Gastroesophageal sphincter (tissue), 4 donors: ENCODE measurements at regions not wholly inside any gene's neighbourhood (a gene's known extent, or its start where the extent isn't known, plus 50 kb on each side); places are given as distances from the start of the nearest gene placed in this dataset.

ENCODE experiments used
- ATAC-seq: fragments of 150-250 bp; one replicate; pipeline ENCODE4 v1.9.1; 2016; ENCODE audit warnings: mild to moderate bottlenecking, moderate library complexity
- H3K27ac ChIP-seq, 4 donors: fragments of 200-600 bp; sonication (generic) in 3 of 4; 1 replicate in 3 of 4; 2 replicates in 1 of 4; pipeline ENCODE4 v1.5.1; 2016 to 2019
- H3K27me3 ChIP-seq: fragments of 200-600 bp; sonication (generic); one replicate; pipeline ENCODE4 v1.5.1; 2019
- H3K36me3 ChIP-seq, 2 donors: fragments of 200-600 bp; sonication (generic); one replicate each; pipeline ENCODE4 v1.5.1; 2019; ENCODE audit warnings: control low read depth in 1 of 2
- H3K4me1 ChIP-seq, 3 donors: fragments of 200-600 bp; sonication (generic); 1 replicate in 2 of 3; 2 replicates in 1 of 3; pipeline ENCODE4 v1.5.1; 2016 to 2019; ENCODE audit warnings: control low read depth in 2 of 3
- H3K4me3 ChIP-seq, 2 donors: fragments of 200-600 bp; sonication (generic); one replicate each; pipeline ENCODE4 v1.5.1; 2019; ENCODE audit warnings: mild to moderate bottlenecking in 1 of 2, moderate library complexity in 1 of 2
- H3K9me3 ChIP-seq, 3 donors: fragments of 200-600 bp; sonication (generic); one replicate each; pipeline ENCODE4 v1.5.1; 2017 to 2019; ENCODE audit warnings: control low read depth in 2 of 3
- EP300 ChIP-seq: sonication (generic); formaldehyde crosslinking; IDR thresholded peaks from one replicate; pipeline ENCODE4 v1.6.1; 2017; ENCODE audit warnings: antibody characterized with exemption, mild to moderate bottlenecking
- POLR2A ChIP-seq, 2 donors: fragments of 450-650 bp; IDR thresholded peaks; one replicate each; pipeline ENCODE4 v1.6.1; 2017; ENCODE audit warnings: antibody characterized with exemption in 2 of 2, mild to moderate bottlenecking in 2 of 2, moderate library complexity in 1 of 2
- POLR2AphosphoS5 ChIP-seq: sonication (generic); formaldehyde crosslinking; IDR thresholded peaks from one replicate; pipeline ENCODE4 v1.6.1; 2017; ENCODE audit warnings: antibody characterized with exemption
- WGBS, 2 donors: methylation state at CpG; one replicate each; pipeline ENCODE4 v1.1.5; 2018; ENCODE audit warnings: low coverage in 1 of 2; 5-methylcytosine and 5-hydroxymethylcytosine counted together
- TF ChIP-seq, protein P1 (sequence below), 4 experiments: fragments of 200-600 bp in 2 of 4; fragments of 450-650 bp in 2 of 4; sonication (generic) in 1 of 4; IDR thresholded peaks; one replicate each; pipeline ENCODE4 v1.5.1; 2017 to 2019; ENCODE audit warnings: antibody characterized with exemption in 4 of 4, mild to moderate bottlenecking in 2 of 4, moderate library complexity in 2 of 4

DNA sequence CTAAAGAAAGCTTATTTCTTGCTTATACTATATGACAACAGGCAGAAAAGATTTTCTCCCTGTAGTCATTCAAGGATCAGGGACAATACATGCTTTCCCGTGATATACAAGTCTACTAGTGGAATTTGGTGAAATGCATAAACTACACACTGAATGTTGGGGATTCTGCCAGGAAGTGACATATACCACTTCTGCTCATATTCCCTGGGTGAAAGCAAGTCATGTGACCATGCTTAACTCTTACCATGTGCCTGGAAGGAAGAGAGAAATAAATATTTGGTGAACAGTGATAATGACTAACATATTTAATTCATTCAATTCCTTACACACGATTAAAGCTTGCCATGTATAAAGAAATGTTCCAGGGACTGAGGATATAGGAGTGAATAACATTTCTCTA is 534.6 kb downstream of the PPARGC1A start:
- Histone ChIP-seq H3K4me1 (no peaks in the 10 kb centered on the region), H3K36me3 (no peaks in the 10 kb centered on the region), H3K9me3 (no peaks in the 10 kb centered on the region), H3K27me3 (no peaks in the 10 kb centered on the region), H3K27ac (no peak overlapping the region), H3K4me3 (no peak overlapping the region)
- 49 to 73% methylated on average over 2 of the region's 2 CpGs for WGBS, 2 donors
- TF ChIP-seq POLR2A (IDR thresholded peaks at IDR 0.05) (no peak), POLR2AphosphoS5 (no peak), EP300 (no peak)
- TF ChIP-seq, protein P1, sequence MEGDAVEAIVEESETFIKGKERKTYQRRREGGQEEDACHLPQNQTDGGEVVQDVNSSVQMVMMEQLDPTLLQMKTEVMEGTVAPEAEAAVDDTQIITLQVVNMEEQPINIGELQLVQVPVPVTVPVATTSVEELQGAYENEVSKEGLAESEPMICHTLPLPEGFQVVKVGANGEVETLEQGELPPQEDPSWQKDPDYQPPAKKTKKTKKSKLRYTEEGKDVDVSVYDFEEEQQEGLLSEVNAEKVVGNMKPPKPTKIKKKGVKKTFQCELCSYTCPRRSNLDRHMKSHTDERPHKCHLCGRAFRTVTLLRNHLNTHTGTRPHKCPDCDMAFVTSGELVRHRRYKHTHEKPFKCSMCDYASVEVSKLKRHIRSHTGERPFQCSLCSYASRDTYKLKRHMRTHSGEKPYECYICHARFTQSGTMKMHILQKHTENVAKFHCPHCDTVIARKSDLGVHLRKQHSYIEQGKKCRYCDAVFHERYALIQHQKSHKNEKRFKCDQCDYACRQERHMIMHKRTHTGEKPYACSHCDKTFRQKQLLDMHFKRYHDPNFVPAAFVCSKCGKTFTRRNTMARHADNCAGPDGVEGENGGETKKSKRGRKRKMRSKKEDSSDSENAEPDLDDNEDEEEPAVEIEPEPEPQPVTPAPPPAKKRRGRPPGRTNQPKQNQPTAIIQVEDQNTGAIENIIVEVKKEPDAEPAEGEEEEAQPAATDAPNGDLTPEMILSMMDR (IDR thresholded peaks at IDR 0.05): no peak
- no peak for ATAC-seq

DNA sequence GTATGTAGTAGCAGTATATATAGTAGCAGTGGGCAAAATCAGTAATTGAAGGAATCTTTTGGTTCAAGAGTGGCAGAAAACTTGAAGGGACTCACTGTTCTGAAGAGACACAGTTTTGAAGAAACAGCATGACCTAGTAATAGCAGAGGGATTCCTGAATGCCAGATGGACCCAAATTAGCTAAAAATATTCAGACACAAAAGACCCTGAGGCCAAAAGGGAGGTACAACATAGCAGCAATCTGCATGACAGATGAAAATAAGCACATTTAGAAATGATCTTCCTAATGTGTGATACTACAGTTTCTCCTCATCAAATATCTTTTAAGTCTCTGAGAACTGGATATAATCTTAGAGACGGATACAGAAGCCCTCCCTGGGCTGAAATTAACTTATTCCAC is 536.6 kb downstream of the PPARGC1A start:
- ATAC-seq: no peak
- no peaks in the 10 kb centered on the region for H3K9me3 ChIP-seq
- no peaks in the 10 kb centered on the region for H3K36me3 ChIP-seq
- no peaks in the 10 kb centered on the region for H3K4me1 ChIP-seq
- WGBS, 2 donors: 71 to 89% methylated on average over 1 of the region's 1 CpG
- no peaks in the 10 kb centered on the region for H3K27me3 ChIP-seq
- no peak overlapping the region for H3K4me3 ChIP-seq
- H3K27ac ChIP-seq: no peak overlapping the region
- TF ChIP-seq, protein P1 (IDR thresholded peaks at IDR 0.05): no peak
- no peak for TF ChIP-seq POLR2AphosphoS5

DNA sequence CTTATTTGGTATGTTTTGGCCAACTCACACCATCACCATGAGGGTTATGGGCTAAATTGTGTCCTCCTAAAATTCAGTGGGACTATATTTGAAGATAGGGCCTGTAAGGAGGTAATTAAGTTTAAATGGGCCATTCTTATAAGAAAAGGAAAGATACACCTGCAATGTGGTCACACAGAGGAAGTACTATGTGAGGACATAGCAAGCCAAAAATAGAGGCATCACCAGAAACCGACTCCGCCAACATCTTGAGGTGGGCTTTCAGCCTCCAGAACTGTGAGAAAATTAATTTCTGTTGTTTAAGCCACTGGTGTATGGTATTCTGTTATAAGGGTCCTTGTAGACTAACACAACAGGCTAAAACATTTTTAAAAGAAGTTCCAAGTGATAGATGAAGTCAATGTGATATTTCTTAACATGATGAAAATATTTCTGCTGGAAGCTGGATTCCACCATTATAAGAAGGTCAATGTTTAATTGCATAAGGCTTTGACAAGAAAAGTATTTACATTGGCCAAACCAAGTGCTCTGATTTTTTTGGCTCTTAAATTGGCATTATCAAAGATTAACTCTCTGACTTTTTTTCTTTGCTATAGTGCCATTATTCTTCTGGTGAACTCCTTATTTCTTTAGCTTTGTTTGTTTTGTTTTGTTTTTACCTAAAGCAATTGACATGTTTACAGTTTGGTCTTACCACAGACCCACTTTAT is 540.9 kb downstream of the PPARGC1A start:
- no peaks in the 10 kb centered on the region for H3K36me3 ChIP-seq
- no peak for ATAC-seq
- H3K4me1 ChIP-seq: no peaks in the 10 kb centered on the region

DNA sequence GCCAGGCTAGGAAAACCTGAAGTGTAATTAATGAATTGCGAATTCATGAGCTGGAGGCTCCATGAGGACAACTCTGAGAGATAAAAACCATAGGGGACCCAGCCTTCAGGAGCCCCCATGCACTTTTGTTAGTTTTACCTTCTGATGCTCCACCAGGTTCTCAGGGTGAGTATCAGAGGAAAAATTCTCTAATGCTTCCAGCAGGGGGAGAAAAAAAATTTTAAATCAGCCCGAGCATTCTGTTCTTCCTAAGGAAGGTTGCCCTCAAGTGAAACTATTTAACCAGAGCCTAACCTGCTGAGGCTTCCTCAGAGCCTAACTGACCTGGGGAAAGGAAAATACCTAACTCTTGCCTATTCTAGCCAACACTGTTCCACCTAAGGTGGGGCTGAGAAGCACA is 552.6 kb downstream of the PPARGC1A start:
- TF ChIP-seq POLR2AphosphoS5 (no peak), POLR2A (IDR thresholded peaks at IDR 0.05) (no peak), EP300 (no peak)
- TF ChIP-seq, protein P1 (IDR thresholded peaks at IDR 0.05): peak in 1 of 4 experiments; percentile 7
- Histone ChIP-seq H3K27me3 (no peaks in the 10 kb centered on the region), H3K27ac (no peak overlapping the region), H3K4me1 (peaks cover 0 to 8% (median 0%) of the 10 kb centered on the region in 3 donors), H3K4me3 (no peak overlapping the region), H3K36me3 (no peaks in the 10 kb centered on the region), H3K9me3 (no peaks in the 10 kb centered on the region)
- WGBS, 2 donors: 75% methylated on average over 2 of the region's 2 CpGs; no CpG with 5 or more reads in 1 of the 2 donors
- no peak for ATAC-seq

More for the DNA sequence above, 540.9 kb downstream of the PPARGC1A start:
- H3K27ac ChIP-seq: no peak overlapping the region
- H3K4me3 ChIP-seq: no peak overlapping the region
- no peaks in the 10 kb centered on the region for H3K9me3 ChIP-seq
- no peaks in the 10 kb centered on the region for H3K27me3 ChIP-seq
- TF ChIP-seq POLR2AphosphoS5: no peak
- TF ChIP-seq, protein P1 (IDR thresholded peaks at IDR 0.05): no peak
- no peak for TF ChIP-seq EP300
- TF ChIP-seq POLR2A (IDR thresholded peaks at IDR 0.05): no peak
- 77 to 86% methylated on average over 2 of the region's 2 CpGs for WGBS, 2 donors
